Hematopoietic multipotent progenitor cell treated with erythropoietin and hydrocortisone succinate and interleukin-3 and kit ligand, for 15 days (in vitro differentiated cells): ENCODE measurements at regions not wholly inside any gene's neighbourhood (a gene's known extent, or its start where the extent isn't known, plus 50 kb on each side); places are given as distances from the start of the nearest gene placed in this dataset.
"Not testable (repeated sequence)": the region's sequence is repeated elsewhere in the genome, so short reads cannot be mapped to it uniquely, and the experiment has no call there.

Source experiments
- DNase-seq: peaks from one replicate; pipeline ENCODE4 v3.0.0-alpha.2; 2015; ENCODE audit warnings: low spot score

- DNase-seq = no peak
Measured at GRCh38 chr18:4765401-4765800, 310.3 kb upstream of the DLGAP1 start.

- no peak for DNase-seq
Measured at GRCh38 chr18:4762330-4762729, 307.2 kb upstream of the DLGAP1 start.

- DNase-seq = no peak
Measured at GRCh38 chr18:4758980-4759379, 303.9 kb upstream of the DLGAP1 start.

GRCh38 chr18:4755848-4756247 lies 300.7 kb upstream of the DLGAP1 start:
- no peak for DNase-seq

GRCh38 chr18:4753151-4753550 lies 298.0 kb upstream of the DLGAP1 start:
- not testable (repeated sequence) for DNase-seq

- DNase-seq = no peak
Measured at GRCh38 chr18:4751523-4751922, 296.4 kb upstream of the DLGAP1 start.

- no peak for DNase-seq
Measured at GRCh38 chr18:4750393-4751346, 295.6 kb upstream of the DLGAP1 start.

GRCh38 chr18:4748975-4749374 lies 293.9 kb upstream of the DLGAP1 start:
- DNase-seq = no peak

GRCh38 chr18:4734903-4735302 lies 279.8 kb upstream of the DLGAP1 start:
- DNase-seq = no peak

GRCh38 chr18:4734021-4734420 lies 278.9 kb upstream of the DLGAP1 start:
- no peak for DNase-seq

- no peak for DNase-seq
Measured at GRCh38 chr18:4721545-4721944, 266.4 kb upstream of the DLGAP1 start.

- no peak for DNase-seq
Measured at GRCh38 chr18:4720518-4720917, 265.4 kb upstream of the DLGAP1 start.

- DNase-seq = no peak
Measured at GRCh38 chr18:4705894-4706293, 250.8 kb upstream of the DLGAP1 start.

GRCh38 chr18:4704781-4705180 lies 249.7 kb upstream of the DLGAP1 start:
- no peak for DNase-seq

GRCh38 chr18:4691836-4692235 lies 236.7 kb upstream of the DLGAP1 start:
- no peak for DNase-seq

GRCh38 chr18:4678685-4679084 lies 223.6 kb upstream of the DLGAP1 start:
- not testable (repeated sequence) for DNase-seq

GRCh38 chr18:4677006-4677405 lies 221.9 kb upstream of the DLGAP1 start:
- DNase-seq = no peak

GRCh38 chr18:4672162-4672561 lies 217.1 kb upstream of the DLGAP1 start:
- DNase-seq = no peak

- DNase-seq = no peak
Measured at GRCh38 chr18:4658804-4659203, 203.7 kb upstream of the DLGAP1 start.

- no peak for DNase-seq
Measured at GRCh38 chr18:4653418-4653817, 198.3 kb upstream of the DLGAP1 start.

GRCh38 chr18:4641771-4642368 lies 186.8 kb upstream of the DLGAP1 start:
- DNase-seq = no peak

GRCh38 chr18:4640349-4641012 lies 185.4 kb upstream of the DLGAP1 start:
- DNase-seq = no peak
